ENCODE measurements at regions not wholly inside any gene's neighbourhood (a gene's known extent, or its start where the extent isn't known, plus 50 kb on each side); places are given as distances from the start of the nearest gene placed in this dataset.
A peak's percentile ranks its signal among the peaks of the same experiment; 100 is the strongest.
"Not testable (repeated sequence)": the region's sequence is repeated elsewhere in the genome, so short reads cannot be mapped to it uniquely, and the experiment has no call there.

GRCh38 chr1:223016381-223016780 is 126.7 kb downstream of the TLR5 start:
- no peak for DNase-seq
- Histone ChIP-seq H3K9me3 (replicated peaks; ENCODE audit: control insufficient read depth, low read depth, low read length) (no peaks in the 10 kb centered on the region), H3K27me3 (ENCODE audit: control insufficient read depth, insufficient read depth, low read length) (peaks cover 10% of the 10 kb centered on the region), H3K36me3 (ENCODE audit: control insufficient read depth, insufficient read depth, low read length) (no peaks in the 10 kb centered on the region), H3K4me3 (ENCODE audit: low read length) (no peak overlapping the region), H3K27ac (ENCODE audit: low read length) (no peak overlapping the region), H3K4me1 (ENCODE audit: control insufficient read depth, insufficient read depth, low read length) (peaks cover 14% of the 10 kb centered on the region)
- 83% methylated on average over 1 of the region's 1 CpG for WGBS (ENCODE audit: insufficient coverage)

GRCh38 chr1:223016890-223017289 is 126.2 kb downstream of the TLR5 start:
- no peak overlapping the region for H3K4me3 ChIP-seq (ENCODE audit: low read length)
- H3K4me1 ChIP-seq (ENCODE audit: control insufficient read depth, insufficient read depth, low read length) = peaks cover 15% of the 10 kb centered on the region
- H3K36me3 ChIP-seq (ENCODE audit: control insufficient read depth, insufficient read depth, low read length) = no peaks in the 10 kb centered on the region
- H3K27ac ChIP-seq (ENCODE audit: low read length) = peak overlapping the region; percentile 1
- no peak for DNase-seq
- 90% methylated on average over 6 of the region's 6 CpGs for WGBS (ENCODE audit: insufficient coverage)
- peaks cover 10% of the 10 kb centered on the region for H3K27me3 ChIP-seq (ENCODE audit: control insufficient read depth, insufficient read depth, low read length)
- H3K9me3 ChIP-seq (replicated peaks; ENCODE audit: control insufficient read depth, low read depth, low read length) = no peaks in the 10 kb centered on the region

GRCh38 chr1:223017291-223017690 is 125.8 kb downstream of the TLR5 start:
- Histone ChIP-seq H3K9me3 (replicated peaks; ENCODE audit: control insufficient read depth, low read depth, low read length) (no peaks in the 10 kb centered on the region), H3K4me3 (ENCODE audit: low read length) (no peak overlapping the region), H3K36me3 (ENCODE audit: control insufficient read depth, insufficient read depth, low read length) (no peaks in the 10 kb centered on the region), H3K4me1 (ENCODE audit: control insufficient read depth, insufficient read depth, low read length) (peaks cover 19% of the 10 kb centered on the region), H3K27me3 (ENCODE audit: control insufficient read depth, insufficient read depth, low read length) (peaks cover 10% of the 10 kb centered on the region), H3K27ac (ENCODE audit: low read length) (no peak overlapping the region)
- no peak for DNase-seq
- 90% methylated on average over 6 of the region's 8 CpGs for WGBS (ENCODE audit: insufficient coverage)

- WGBS (ENCODE audit: insufficient coverage) = 97% methylated on average over 5 of the region's 7 CpGs
- Histone ChIP-seq H3K9me3 (replicated peaks; ENCODE audit: control insufficient read depth, low read depth, low read length) (no peaks in the 10 kb centered on the region), H3K4me1 (ENCODE audit: control insufficient read depth, insufficient read depth, low read length) (peaks cover 31% of the 10 kb centered on the region), H3K36me3 (ENCODE audit: control insufficient read depth, insufficient read depth, low read length) (no peaks in the 10 kb centered on the region), H3K27me3 (ENCODE audit: control insufficient read depth, insufficient read depth, low read length) (peaks cover 10% of the 10 kb centered on the region), H3K4me3 (ENCODE audit: low read length) (no peak overlapping the region), H3K27ac (ENCODE audit: low read length) (no peak overlapping the region)
- DNase-seq = no peak
These were observed 124.5 kb downstream of the TLR5 start for GRCh38 chr1:223018534-223018933.

GRCh38 chr1:223019256-223019655 is 123.8 kb downstream of the TLR5 start:
- Histone ChIP-seq H3K9me3 (replicated peaks; ENCODE audit: control insufficient read depth, low read depth, low read length) (no peaks in the 10 kb centered on the region), H3K27me3 (ENCODE audit: control insufficient read depth, insufficient read depth, low read length) (peaks cover 10% of the 10 kb centered on the region), H3K4me1 (ENCODE audit: control insufficient read depth, insufficient read depth, low read length) (peaks cover 37% of the 10 kb centered on the region), H3K27ac (ENCODE audit: low read length) (no peak overlapping the region), H3K4me3 (ENCODE audit: low read length) (no peak overlapping the region), H3K36me3 (ENCODE audit: control insufficient read depth, insufficient read depth, low read length) (no peaks in the 10 kb centered on the region)
- no peak for DNase-seq

- H3K36me3 ChIP-seq (ENCODE audit: control insufficient read depth, insufficient read depth, low read length) = no peaks in the 10 kb centered on the region
- H3K9me3 ChIP-seq (replicated peaks; ENCODE audit: control insufficient read depth, low read depth, low read length) = no peaks in the 10 kb centered on the region
- DNase-seq = no peak
- H3K27ac ChIP-seq (ENCODE audit: low read length) = no peak overlapping the region
- no peak overlapping the region for H3K4me3 ChIP-seq (ENCODE audit: low read length)
- peaks cover 37% of the 10 kb centered on the region for H3K4me1 ChIP-seq (ENCODE audit: control insufficient read depth, insufficient read depth, low read length)
- WGBS (ENCODE audit: insufficient coverage) = 100% methylated on average over 1 of the region's 4 CpGs
- peaks cover 8% of the 10 kb centered on the region for H3K27me3 ChIP-seq (ENCODE audit: control insufficient read depth, insufficient read depth, low read length)
These were observed 122.3 kb downstream of the TLR5 start for GRCh38 chr1:223020770-223021169.

- 48% methylated on average over 5 of the region's 7 CpGs for WGBS (ENCODE audit: insufficient coverage)
- Histone ChIP-seq H3K27ac (ENCODE audit: low read length) (peak overlapping the region; percentile 85), H3K9me3 (replicated peaks; ENCODE audit: control insufficient read depth, low read depth, low read length) (no peaks in the 10 kb centered on the region), H3K27me3 (ENCODE audit: control insufficient read depth, insufficient read depth, low read length) (peaks cover 2% of the 10 kb centered on the region), H3K4me1 (ENCODE audit: control insufficient read depth, insufficient read depth, low read length) (peaks cover 33% of the 10 kb centered on the region), H3K4me3 (ENCODE audit: low read length) (no peak overlapping the region), H3K36me3 (ENCODE audit: control insufficient read depth, insufficient read depth, low read length) (no peaks in the 10 kb centered on the region)
- peak; percentile 90 for DNase-seq
These were observed 120.2 kb downstream of the TLR5 start for GRCh38 chr1:223022641-223023473.

GRCh38 chr1:223023863-223024262 is 119.2 kb downstream of the TLR5 start:
- 79% methylated on average over 5 of the region's 7 CpGs for WGBS (ENCODE audit: insufficient coverage)
- Histone ChIP-seq H3K9me3 (replicated peaks; ENCODE audit: control insufficient read depth, low read depth, low read length) (no peaks in the 10 kb centered on the region), H3K36me3 (ENCODE audit: control insufficient read depth, insufficient read depth, low read length) (no peaks in the 10 kb centered on the region), H3K27me3 (ENCODE audit: control insufficient read depth, insufficient read depth, low read length) (no peaks in the 10 kb centered on the region), H3K4me3 (ENCODE audit: low read length) (no peak overlapping the region), H3K4me1 (ENCODE audit: control insufficient read depth, insufficient read depth, low read length) (peaks cover 33% of the 10 kb centered on the region), H3K27ac (ENCODE audit: low read length) (no peak overlapping the region)
- DNase-seq = no peak

GRCh38 chr1:223024486-223024885 is 118.6 kb downstream of the TLR5 start:
- not testable (repeated sequence) for H3K27me3 ChIP-seq (ENCODE audit: control insufficient read depth, insufficient read depth, low read length); H3K36me3 ChIP-seq (ENCODE audit: control insufficient read depth, insufficient read depth, low read length); H3K9me3 ChIP-seq (replicated peaks; ENCODE audit: control insufficient read depth, low read depth, low read length); H3K4me3 ChIP-seq (ENCODE audit: low read length); DNase-seq; H3K27ac ChIP-seq (ENCODE audit: low read length)
- no CpG with 5 or more reads among the region's 5 CpGs for WGBS (ENCODE audit: insufficient coverage)
- H3K4me1 ChIP-seq (ENCODE audit: control insufficient read depth, insufficient read depth, low read length) = peaks cover 33% of the 10 kb centered on the region

- H3K9me3 ChIP-seq (replicated peaks; ENCODE audit: control insufficient read depth, low read depth, low read length) = not testable (repeated sequence)
These were observed 117.8 kb downstream of the TLR5 start for GRCh38 chr1:223025190-223025734.

More at GRCh38 chr1:223025190-223025734, 117.8 kb downstream of the TLR5 start:
- not testable (repeated sequence) for H3K27ac ChIP-seq (ENCODE audit: low read length); H3K4me3 ChIP-seq (ENCODE audit: low read length); DNase-seq; H3K27me3 ChIP-seq (ENCODE audit: control insufficient read depth, insufficient read depth, low read length); H3K36me3 ChIP-seq (ENCODE audit: control insufficient read depth, insufficient read depth, low read length)
- H3K4me1 ChIP-seq (ENCODE audit: control insufficient read depth, insufficient read depth, low read length) = peaks cover 33% of the 10 kb centered on the region
- 47% methylated on average over 4 of the region's 4 CpGs for WGBS (ENCODE audit: insufficient coverage)

Measured in muscle of leg (tissue), 3 donors.